ENCODE measurements at regions not wholly inside any gene's neighbourhood (a gene's known extent, or its start where the extent isn't known, plus 50 kb on each side); places are given as distances from the start of the nearest gene placed in this dataset.

DNA sequence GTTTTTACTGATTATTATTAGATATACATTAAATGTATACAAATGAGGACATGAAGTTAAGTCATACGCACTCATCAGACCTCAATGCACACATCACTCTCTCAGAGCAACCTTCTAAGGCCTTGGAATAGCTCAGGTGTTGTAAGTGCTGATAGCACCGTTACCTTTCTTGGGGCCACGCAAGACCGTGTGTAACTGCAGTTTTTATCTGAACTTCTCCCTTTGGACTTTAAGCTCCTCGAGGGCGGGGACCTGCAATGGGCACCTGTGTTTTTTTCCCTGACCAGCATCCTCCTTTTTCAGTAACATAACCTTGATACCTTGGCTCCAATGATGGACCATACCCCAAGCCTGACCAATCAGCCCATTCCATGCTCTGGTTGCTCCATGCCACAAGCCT lies 136.5 kb upstream of the TMCC3 start:
- TF ChIP-seq, protein P1, sequence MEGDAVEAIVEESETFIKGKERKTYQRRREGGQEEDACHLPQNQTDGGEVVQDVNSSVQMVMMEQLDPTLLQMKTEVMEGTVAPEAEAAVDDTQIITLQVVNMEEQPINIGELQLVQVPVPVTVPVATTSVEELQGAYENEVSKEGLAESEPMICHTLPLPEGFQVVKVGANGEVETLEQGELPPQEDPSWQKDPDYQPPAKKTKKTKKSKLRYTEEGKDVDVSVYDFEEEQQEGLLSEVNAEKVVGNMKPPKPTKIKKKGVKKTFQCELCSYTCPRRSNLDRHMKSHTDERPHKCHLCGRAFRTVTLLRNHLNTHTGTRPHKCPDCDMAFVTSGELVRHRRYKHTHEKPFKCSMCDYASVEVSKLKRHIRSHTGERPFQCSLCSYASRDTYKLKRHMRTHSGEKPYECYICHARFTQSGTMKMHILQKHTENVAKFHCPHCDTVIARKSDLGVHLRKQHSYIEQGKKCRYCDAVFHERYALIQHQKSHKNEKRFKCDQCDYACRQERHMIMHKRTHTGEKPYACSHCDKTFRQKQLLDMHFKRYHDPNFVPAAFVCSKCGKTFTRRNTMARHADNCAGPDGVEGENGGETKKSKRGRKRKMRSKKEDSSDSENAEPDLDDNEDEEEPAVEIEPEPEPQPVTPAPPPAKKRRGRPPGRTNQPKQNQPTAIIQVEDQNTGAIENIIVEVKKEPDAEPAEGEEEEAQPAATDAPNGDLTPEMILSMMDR (IDR thresholded peaks at IDR 0.05), result no peak
- no peak for TF ChIP-seq POLR2A (IDR thresholded peaks at IDR 0.05)
